BE2C (cell line): ENCODE measurements at regions not wholly inside any gene's neighbourhood (a gene's known extent, or its start where the extent isn't known, plus 50 kb on each side); places are given as distances from the start of the nearest gene placed in this dataset.

Experiments used
- DNase-seq: peaks from one replicate; pipeline ENCODE4 v3.0.0-alpha.2; 2020
- H3K27me3 ChIP-seq: fragments of 250-450 bp; sonication (Bioruptor Pico); 2 replicates; pipeline ENCODE4 v1.5.1; 2020; ENCODE audit warnings: mild to moderate bottlenecking
- H3K36me3 ChIP-seq: fragments of 250-450 bp; sonication (Bioruptor Pico); 2 replicates; pipeline ENCODE4 v1.5.1; 2020; ENCODE audit warnings: mild to moderate bottlenecking
- H3K4me1 ChIP-seq: fragments of 250-450 bp; sonication (Bioruptor Pico); 2 replicates; pipeline ENCODE4 v1.5.1; 2020
- H3K4me3 ChIP-seq: 2 replicates; pipeline ENCODE4 v1.5.1; 2011; ENCODE audit warnings: low read depth, low read length
- H3K9me3 ChIP-seq: fragments of 250-450 bp; sonication (Bioruptor Pico); 2 replicates; pipeline ENCODE4 v1.5.1; 2020
- CTCF ChIP-seq: IDR thresholded peaks from 2 replicates; pipeline ENCODE4 v1.5.1; 2012; ENCODE audit warnings: mild to moderate bottlenecking, low read depth, low read length

- H3K4me1 ChIP-seq: peaks cover 5% of the 10 kb centered on the region; the same call in 1 of the 2 replicates
- TF ChIP-seq CTCF: no peak
- H3K27me3 ChIP-seq: no peaks in the 10 kb centered on the region
- H3K9me3 ChIP-seq: no peaks in the 10 kb centered on the region
- no peak overlapping the region for H3K4me3 ChIP-seq
- H3K36me3 ChIP-seq: no peaks in the 10 kb centered on the region
- DNase-seq: peak; percentile 40
Measured at GRCh38 chr5:93327605-93328004, 253.4 kb downstream of the NR2F1-AS1 start.

GRCh38 chr5:93325946-93326345, 255.1 kb downstream of the NR2F1-AS1 start:
- Histone ChIP-seq H3K36me3 (no peaks in the 10 kb centered on the region), H3K4me3 (no peak overlapping the region), H3K9me3 (no peaks in the 10 kb centered on the region), H3K27me3 (no peaks in the 10 kb centered on the region), H3K4me1 (no peaks in the 10 kb centered on the region; the same call in 1 of the 2 replicates)
- TF ChIP-seq CTCF: no peak
- no peak for DNase-seq

- no peak for TF ChIP-seq CTCF
- no peaks in the 10 kb centered on the region for H3K27me3 ChIP-seq
- no peak overlapping the region for H3K4me3 ChIP-seq
- no peak for DNase-seq
- H3K9me3 ChIP-seq: no peaks in the 10 kb centered on the region
- H3K36me3 ChIP-seq: no peaks in the 10 kb centered on the region
- H3K4me1 ChIP-seq: no peaks in the 10 kb centered on the region; the same call in 1 of the 2 replicates
Measured at GRCh38 chr5:93322974-93323860, 257.8 kb downstream of the NR2F1-AS1 start.

GRCh38 chr5:93320920-93321445, 260.0 kb downstream of the NR2F1-AS1 start:
- H3K9me3 ChIP-seq: no peaks in the 10 kb centered on the region
- TF ChIP-seq CTCF: no peak
- H3K4me1 ChIP-seq: no peaks in the 10 kb centered on the region; the same call in 1 of the 2 replicates
- no peak overlapping the region for H3K4me3 ChIP-seq
- no peaks in the 10 kb centered on the region for H3K27me3 ChIP-seq
- no peak for DNase-seq
- no peaks in the 10 kb centered on the region for H3K36me3 ChIP-seq

GRCh38 chr5:93313672-93314071, 267.3 kb downstream of the NR2F1-AS1 start:
- TF ChIP-seq CTCF: no peak
- H3K4me3 ChIP-seq: no peak overlapping the region
- DNase-seq: no peak
- H3K36me3 ChIP-seq: no peaks in the 10 kb centered on the region
- H3K9me3 ChIP-seq: no peaks in the 10 kb centered on the region
- no peaks in the 10 kb centered on the region for H3K4me1 ChIP-seq
- H3K27me3 ChIP-seq: no peaks in the 10 kb centered on the region

GRCh38 chr5:93311881-93312280, 269.1 kb downstream of the NR2F1-AS1 start:
- Histone ChIP-seq H3K9me3 (no peaks in the 10 kb centered on the region), H3K4me3 (no peak overlapping the region), H3K27me3 (no peaks in the 10 kb centered on the region), H3K36me3 (no peaks in the 10 kb centered on the region), H3K4me1 (peaks cover 2% of the 10 kb centered on the region; the same call in 1 of the 2 replicates)
- DNase-seq: no peak
- no peak for TF ChIP-seq CTCF
